Progenitor cell of endocrine pancreas (in vitro differentiated cells): ENCODE measurements at regions not wholly inside any gene's neighbourhood (a gene's known extent, or its start where the extent isn't known, plus 50 kb on each side); places are given as distances from the start of the nearest gene placed in this dataset.
"Not testable (repeated sequence)": the region's sequence is repeated elsewhere in the genome, so short reads cannot be mapped to it uniquely, and the experiment has no call there.

Experiments used
- DNase-seq: peaks from one replicate; pipeline ENCODE4 v3.0.0; 2021; ENCODE audit warnings: low spot score; ENCODE audit not compliant: unreplicated experiment
- H3K27ac Mint-ChIP-seq: 2 replicates; pipeline ENCODE4 v1.8.0; 2021; ENCODE audit warnings: mild to moderate bottlenecking, moderate library complexity, mixed read lengths
- H3K27me3 Mint-ChIP-seq: 2 replicates; pipeline ENCODE4 v1.8.0; 2021; ENCODE audit warnings: mixed read lengths
- H3K36me3 Mint-ChIP-seq: 2 replicates; pipeline ENCODE4 v1.8.0; 2022; ENCODE audit warnings: mixed read lengths; ENCODE audit not compliant: insufficient read depth
- H3K4me1 Mint-ChIP-seq: 2 replicates; pipeline ENCODE4 v1.8.0; 2021; ENCODE audit warnings: low read depth, mixed read lengths
- H3K4me3 Mint-ChIP-seq: 2 replicates; pipeline ENCODE4 v1.8.0; 2021; ENCODE audit warnings: low read depth, mild to moderate bottlenecking, moderate library complexity, mixed read lengths
- H3K9me3 Mint-ChIP-seq: 2 replicates; pipeline ENCODE4 v1.8.0; 2021; ENCODE audit warnings: low read depth, mixed read lengths
- TF ChIP-seq, protein P1 (sequence below): fragments of 200-600 bp; sonication (generic); IDR thresholded peaks from one replicate; pipeline ENCODE4 v1.5.0; 2021; ENCODE audit warnings: antibody characterized with exemption, mild to moderate bottlenecking; ENCODE audit not compliant: unreplicated experiment

GRCh38 chr7:6953138-6953797 lies 127.2 kb upstream of the CCZ1B start:
- not testable (repeated sequence) for H3K27me3 Mint-ChIP-seq, H3K4me3 Mint-ChIP-seq, H3K36me3 Mint-ChIP-seq, DNase-seq, H3K9me3 Mint-ChIP-seq, H3K27ac Mint-ChIP-seq
- TF ChIP-seq, protein P1, sequence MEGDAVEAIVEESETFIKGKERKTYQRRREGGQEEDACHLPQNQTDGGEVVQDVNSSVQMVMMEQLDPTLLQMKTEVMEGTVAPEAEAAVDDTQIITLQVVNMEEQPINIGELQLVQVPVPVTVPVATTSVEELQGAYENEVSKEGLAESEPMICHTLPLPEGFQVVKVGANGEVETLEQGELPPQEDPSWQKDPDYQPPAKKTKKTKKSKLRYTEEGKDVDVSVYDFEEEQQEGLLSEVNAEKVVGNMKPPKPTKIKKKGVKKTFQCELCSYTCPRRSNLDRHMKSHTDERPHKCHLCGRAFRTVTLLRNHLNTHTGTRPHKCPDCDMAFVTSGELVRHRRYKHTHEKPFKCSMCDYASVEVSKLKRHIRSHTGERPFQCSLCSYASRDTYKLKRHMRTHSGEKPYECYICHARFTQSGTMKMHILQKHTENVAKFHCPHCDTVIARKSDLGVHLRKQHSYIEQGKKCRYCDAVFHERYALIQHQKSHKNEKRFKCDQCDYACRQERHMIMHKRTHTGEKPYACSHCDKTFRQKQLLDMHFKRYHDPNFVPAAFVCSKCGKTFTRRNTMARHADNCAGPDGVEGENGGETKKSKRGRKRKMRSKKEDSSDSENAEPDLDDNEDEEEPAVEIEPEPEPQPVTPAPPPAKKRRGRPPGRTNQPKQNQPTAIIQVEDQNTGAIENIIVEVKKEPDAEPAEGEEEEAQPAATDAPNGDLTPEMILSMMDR, result peak; percentile 64
- peaks cover 15% of the 10 kb centered on the region for H3K4me1 Mint-ChIP-seq

GRCh38 chr7:6953798-6954181 lies 127.7 kb upstream of the CCZ1B start:
- H3K36me3 Mint-ChIP-seq, H3K27me3 Mint-ChIP-seq, DNase-seq, H3K4me3 Mint-ChIP-seq, H3K9me3 Mint-ChIP-seq, H3K27ac Mint-ChIP-seq: not testable (repeated sequence)
- H3K4me1 Mint-ChIP-seq, result peaks cover 15% of the 10 kb centered on the region

DNA sequence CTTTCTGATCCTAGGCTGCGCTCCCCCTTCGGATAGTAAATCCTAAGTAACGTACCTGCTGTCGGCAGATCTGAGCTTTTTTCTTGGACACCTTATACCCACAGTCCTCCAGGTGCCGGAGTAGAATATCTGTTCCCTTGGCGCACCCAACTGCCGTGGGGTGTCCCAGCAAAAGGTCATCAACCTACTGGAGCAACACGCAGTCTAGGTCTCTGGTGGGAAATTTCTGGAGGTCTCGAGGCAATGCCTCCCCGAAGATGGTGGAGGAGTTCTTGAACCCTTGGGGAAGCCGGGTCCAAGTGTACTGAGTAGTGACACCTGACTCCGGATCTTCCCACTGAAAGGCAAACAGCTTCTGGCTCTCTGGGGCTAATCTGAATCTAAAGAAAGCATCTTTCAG lies 129.3 kb upstream of the CCZ1B start:
- not testable (repeated sequence) for DNase-seq, H3K9me3 Mint-ChIP-seq, H3K27me3 Mint-ChIP-seq, H3K4me1 Mint-ChIP-seq, H3K27ac Mint-ChIP-seq, H3K4me3 Mint-ChIP-seq, H3K36me3 Mint-ChIP-seq

- not testable (repeated sequence) for H3K36me3 Mint-ChIP-seq, H3K9me3 Mint-ChIP-seq, H3K27ac Mint-ChIP-seq
Observed at GRCh38 chr7:6955990-6956566, 130.0 kb upstream of the CCZ1B start.

GRCh38 chr7:6958371-6958770 lies 132.3 kb upstream of the CCZ1B start:
- DNase-seq, H3K27me3 Mint-ChIP-seq, H3K4me3 Mint-ChIP-seq, H3K4me1 Mint-ChIP-seq, H3K36me3 Mint-ChIP-seq, H3K27ac Mint-ChIP-seq: not testable (repeated sequence)
- peaks cover 18% of the 10 kb centered on the region for H3K9me3 Mint-ChIP-seq

More at GRCh38 chr7:6955990-6956566, 130.0 kb upstream of the CCZ1B start:
- not testable (repeated sequence) for H3K27me3 Mint-ChIP-seq, DNase-seq, H3K4me1 Mint-ChIP-seq, H3K4me3 Mint-ChIP-seq

DNA sequence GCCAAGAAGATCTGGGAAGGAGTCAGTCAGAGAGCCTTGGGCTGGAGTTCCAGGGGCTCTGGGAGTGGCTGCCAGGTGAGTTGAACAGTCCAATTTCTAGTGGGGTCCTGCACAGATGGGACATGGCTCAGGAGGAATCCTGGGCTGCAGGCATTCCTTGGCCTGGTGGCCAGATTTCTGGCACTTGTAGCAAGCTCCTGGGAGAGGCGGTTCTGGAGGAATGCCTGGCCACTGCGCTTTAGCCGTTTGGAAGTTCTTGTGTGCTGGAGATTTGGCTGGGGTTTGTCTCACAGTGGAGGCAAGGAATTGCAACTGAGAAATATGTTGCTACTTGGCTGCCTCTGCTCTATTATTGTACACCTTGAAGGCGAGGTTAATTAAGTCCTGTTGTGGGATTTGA lies 133.9 kb upstream of the CCZ1B start:
- H3K4me3 Mint-ChIP-seq, DNase-seq, H3K4me1 Mint-ChIP-seq, H3K27me3 Mint-ChIP-seq, H3K36me3 Mint-ChIP-seq, H3K27ac Mint-ChIP-seq: not testable (repeated sequence)
- H3K9me3 Mint-ChIP-seq, result peaks cover 18% of the 10 kb centered on the region

DNA sequence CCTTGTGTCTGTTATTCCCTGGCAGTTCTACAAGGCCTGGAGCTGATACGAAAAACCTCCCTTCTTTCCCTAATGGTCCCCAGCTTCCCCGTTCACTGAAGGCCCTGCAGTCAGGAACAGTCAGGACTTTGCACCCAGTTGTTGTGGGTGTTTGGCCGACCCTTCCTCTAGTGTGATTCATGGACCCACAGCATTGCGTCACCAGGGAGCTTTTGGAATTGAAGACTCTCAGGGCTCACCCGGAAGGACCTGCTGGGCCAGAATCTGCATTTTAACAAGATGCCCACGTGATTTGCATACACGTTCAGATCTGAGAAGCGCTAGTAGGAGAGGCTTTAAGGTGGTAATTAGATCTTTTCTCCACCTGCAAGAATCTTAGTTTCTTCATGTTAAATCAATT lies 136.8 kb upstream of the CCZ1B start:
- H3K9me3 Mint-ChIP-seq, result peaks cover 18% of the 10 kb centered on the region
- H3K4me1 Mint-ChIP-seq, H3K4me3 Mint-ChIP-seq, H3K27ac Mint-ChIP-seq, H3K36me3 Mint-ChIP-seq, H3K27me3 Mint-ChIP-seq, DNase-seq: not testable (repeated sequence)

- H3K36me3 Mint-ChIP-seq, H3K4me1 Mint-ChIP-seq, H3K27me3 Mint-ChIP-seq, H3K4me3 Mint-ChIP-seq, H3K27ac Mint-ChIP-seq: not testable (repeated sequence)
- peak; percentile 31 for DNase-seq
- TF ChIP-seq, protein P1, result peak; percentile 59
- peaks cover 18% of the 10 kb centered on the region for H3K9me3 Mint-ChIP-seq
Observed at GRCh38 chr7:6965051-6965450, 139.0 kb upstream of the CCZ1B start.

DNA sequence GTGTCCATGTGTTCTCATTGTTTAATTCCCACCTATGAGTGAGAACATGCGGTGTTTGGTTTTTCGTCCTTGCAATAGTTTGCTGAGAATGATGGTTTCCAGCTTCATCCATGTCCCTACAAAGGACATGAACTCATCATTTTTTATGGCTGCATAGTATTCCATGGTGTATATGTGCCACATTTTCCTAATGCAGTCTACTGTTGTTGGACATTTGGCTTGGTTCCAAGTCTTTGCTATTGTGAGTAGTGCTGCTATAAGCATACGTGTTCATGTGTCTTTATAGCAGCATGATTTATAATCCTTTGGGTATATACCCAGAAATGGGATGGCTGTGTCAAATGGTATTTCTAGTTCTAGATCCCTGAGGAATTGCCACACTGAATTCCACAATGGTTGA lies 144.1 kb upstream of the CCZ1B start:
- not testable (repeated sequence) for H3K9me3 Mint-ChIP-seq, DNase-seq, H3K27ac Mint-ChIP-seq, H3K27me3 Mint-ChIP-seq, H3K4me1 Mint-ChIP-seq, H3K36me3 Mint-ChIP-seq, H3K4me3 Mint-ChIP-seq

DNA sequence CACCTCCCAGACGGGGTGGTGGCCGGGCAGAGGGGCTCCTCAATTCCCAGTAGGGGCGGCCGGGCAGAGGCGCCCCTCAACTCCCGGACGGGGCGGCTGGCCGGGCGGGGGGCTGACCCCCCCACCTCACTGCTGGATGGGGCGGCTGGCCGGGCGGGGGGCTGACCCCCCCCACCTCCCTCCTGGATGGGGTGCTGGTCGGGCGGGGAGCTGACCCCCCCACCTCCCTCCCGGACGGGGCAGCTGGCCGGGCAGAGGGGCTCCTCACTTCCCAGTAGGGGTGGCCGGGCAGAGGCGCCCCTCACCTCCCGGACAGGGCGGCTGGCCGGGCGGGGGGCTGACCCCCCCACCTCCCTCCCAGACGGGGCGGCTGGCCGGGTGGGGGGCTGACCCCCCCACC lies 148.8 kb upstream of the CCZ1B start:
- not testable (repeated sequence) for H3K4me3 Mint-ChIP-seq, H3K4me1 Mint-ChIP-seq, H3K36me3 Mint-ChIP-seq, H3K27me3 Mint-ChIP-seq, H3K27ac Mint-ChIP-seq, DNase-seq
- H3K9me3 Mint-ChIP-seq, result peaks cover 10% of the 10 kb centered on the region

- not testable (repeated sequence) for DNase-seq, H3K4me1 Mint-ChIP-seq, H3K36me3 Mint-ChIP-seq, H3K4me3 Mint-ChIP-seq, H3K27me3 Mint-ChIP-seq, H3K27ac Mint-ChIP-seq
- H3K9me3 Mint-ChIP-seq, result peaks cover 10% of the 10 kb centered on the region
Observed at GRCh38 chr7:6975346-6975745, 149.3 kb upstream of the CCZ1B start.
